Mucosa of stomach (tissue), 1 donor: ENCODE measurements at regions not wholly inside any gene's neighbourhood (a gene's known extent, or its start where the extent isn't known, plus 50 kb on each side); places are given as distances from the start of the nearest gene placed in this dataset.

Experiments
- H3K27me3 ChIP-seq: one replicate; pipeline ENCODE4 v1.7.0; 2013; ENCODE audit warnings: mild to moderate bottlenecking, low read length; ENCODE audit not compliant: control insufficient read depth, insufficient read depth
- H3K36me3 ChIP-seq: one replicate; pipeline ENCODE4 v1.7.0; 2013; ENCODE audit warnings: low read length; ENCODE audit not compliant: control insufficient read depth, insufficient read depth
- H3K4me1 ChIP-seq: one replicate; pipeline ENCODE4 v1.7.0; 2013; ENCODE audit warnings: mild to moderate bottlenecking, low read length; ENCODE audit not compliant: control insufficient read depth, insufficient read depth
- H3K4me3 ChIP-seq: one replicate; pipeline ENCODE4 v1.7.0; 2013; ENCODE audit warnings: low read length
- H3K9ac ChIP-seq: one replicate; pipeline ENCODE4 v1.7.0; 2013; ENCODE audit warnings: mild to moderate bottlenecking, low read length, moderate library complexity
- H3K9me3 ChIP-seq: one replicate; pipeline ENCODE4 v1.7.0; 2013; ENCODE audit warnings: mild to moderate bottlenecking, low read length, moderate library complexity; ENCODE audit not compliant: control insufficient read depth
- donor health status: Pancreatic carcinoma.

GRCh38 chr5:98656125-98656795 is 117.2 kb upstream of the RGMB start:
- Histone ChIP-seq H3K4me3 (no peak overlapping the region), H3K9me3 (no peaks in the 10 kb centered on the region), H3K4me1 (no peaks in the 10 kb centered on the region), H3K9ac (no peak overlapping the region), H3K27me3 (no peaks in the 10 kb centered on the region), H3K36me3 (no peaks in the 10 kb centered on the region)

GRCh38 chr5:98656796-98657195 is 116.7 kb upstream of the RGMB start:
- Histone ChIP-seq H3K27me3 (no peaks in the 10 kb centered on the region), H3K4me1 (no peaks in the 10 kb centered on the region), H3K36me3 (no peaks in the 10 kb centered on the region), H3K9me3 (no peaks in the 10 kb centered on the region), H3K4me3 (no peak overlapping the region), H3K9ac (no peak overlapping the region)

- H3K4me1 ChIP-seq: no peaks in the 10 kb centered on the region
- no peaks in the 10 kb centered on the region for H3K36me3 ChIP-seq
- H3K9me3 ChIP-seq: no peaks in the 10 kb centered on the region
- H3K4me3 ChIP-seq: no peak overlapping the region
- H3K9ac ChIP-seq: no peak overlapping the region
- H3K27me3 ChIP-seq: no peaks in the 10 kb centered on the region
These were observed 115.9 kb upstream of the RGMB start for GRCh38 chr5:98657559-98657958.

GRCh38 chr5:98663521-98663920 is 109.9 kb upstream of the RGMB start:
- Histone ChIP-seq H3K4me1 (no peaks in the 10 kb centered on the region), H3K27me3 (no peaks in the 10 kb centered on the region), H3K9me3 (no peaks in the 10 kb centered on the region), H3K4me3 (no peak overlapping the region), H3K36me3 (no peaks in the 10 kb centered on the region), H3K9ac (no peak overlapping the region)

GRCh38 chr5:98664736-98665135 is 108.7 kb upstream of the RGMB start:
- no peaks in the 10 kb centered on the region for H3K4me1 ChIP-seq
- H3K9me3 ChIP-seq: no peaks in the 10 kb centered on the region
- H3K4me3 ChIP-seq: no peak overlapping the region
- no peak overlapping the region for H3K9ac ChIP-seq
- H3K36me3 ChIP-seq: no peaks in the 10 kb centered on the region
- H3K27me3 ChIP-seq: no peaks in the 10 kb centered on the region

- no peaks in the 10 kb centered on the region for H3K36me3 ChIP-seq
These were observed 93.5 kb upstream of the RGMB start for GRCh38 chr5:98679963-98680362.

GRCh38 chr5:98690002-98690401 is 83.5 kb upstream of the RGMB start:
- Histone ChIP-seq H3K4me1 (no peaks in the 10 kb centered on the region), H3K9ac (no peak overlapping the region), H3K4me3 (no peak overlapping the region), H3K9me3 (no peaks in the 10 kb centered on the region), H3K36me3 (no peaks in the 10 kb centered on the region), H3K27me3 (no peaks in the 10 kb centered on the region)

More at GRCh38 chr5:98679963-98680362, 93.5 kb upstream of the RGMB start:
- H3K9me3 ChIP-seq: no peaks in the 10 kb centered on the region
- no peaks in the 10 kb centered on the region for H3K4me1 ChIP-seq
- H3K9ac ChIP-seq: no peak overlapping the region
- no peaks in the 10 kb centered on the region for H3K27me3 ChIP-seq
- no peak overlapping the region for H3K4me3 ChIP-seq

- Histone ChIP-seq H3K9me3 (no peaks in the 10 kb centered on the region), H3K9ac (no peak overlapping the region), H3K36me3 (no peaks in the 10 kb centered on the region), H3K4me1 (no peaks in the 10 kb centered on the region), H3K4me3 (no peak overlapping the region), H3K27me3 (no peaks in the 10 kb centered on the region)
These were observed 78.6 kb upstream of the RGMB start for GRCh38 chr5:98694902-98695301.

- H3K4me1 ChIP-seq: no peaks in the 10 kb centered on the region
- no peak overlapping the region for H3K9ac ChIP-seq
- no peaks in the 10 kb centered on the region for H3K36me3 ChIP-seq
- H3K4me3 ChIP-seq: no peak overlapping the region
- H3K9me3 ChIP-seq: no peaks in the 10 kb centered on the region
- H3K27me3 ChIP-seq: no peaks in the 10 kb centered on the region
These were observed 75.1 kb upstream of the RGMB start for GRCh38 chr5:98698359-98698758.

GRCh38 chr5:98700730-98701129 is 72.7 kb upstream of the RGMB start:
- Histone ChIP-seq H3K9me3 (no peaks in the 10 kb centered on the region), H3K4me3 (no peak overlapping the region), H3K9ac (no peak overlapping the region), H3K4me1 (no peaks in the 10 kb centered on the region), H3K36me3 (no peaks in the 10 kb centered on the region), H3K27me3 (no peaks in the 10 kb centered on the region)

- Histone ChIP-seq H3K9me3 (no peaks in the 10 kb centered on the region), H3K4me3 (no peak overlapping the region), H3K27me3 (no peaks in the 10 kb centered on the region), H3K36me3 (no peaks in the 10 kb centered on the region), H3K4me1 (no peaks in the 10 kb centered on the region), H3K9ac (no peak overlapping the region)
These were observed 67.6 kb upstream of the RGMB start for GRCh38 chr5:98705841-98706240.

GRCh38 chr5:98709681-98710080 is 63.8 kb upstream of the RGMB start:
- Histone ChIP-seq H3K9ac (no peak overlapping the region), H3K36me3 (no peaks in the 10 kb centered on the region), H3K4me3 (no peak overlapping the region), H3K9me3 (no peaks in the 10 kb centered on the region), H3K4me1 (no peaks in the 10 kb centered on the region), H3K27me3 (no peaks in the 10 kb centered on the region)

GRCh38 chr5:98713027-98713426 is 60.4 kb upstream of the RGMB start:
- H3K9ac ChIP-seq: no peak overlapping the region

More at GRCh38 chr5:98713027-98713426, 60.4 kb upstream of the RGMB start:
- Histone ChIP-seq H3K36me3 (no peaks in the 10 kb centered on the region), H3K9me3 (no peaks in the 10 kb centered on the region), H3K27me3 (no peaks in the 10 kb centered on the region), H3K4me3 (no peak overlapping the region), H3K4me1 (no peaks in the 10 kb centered on the region)
